T-helper 1 cell treated with Interleukin-12 subunit alpha and Interleukin-12 subunit beta and Interleukin-4 antibody, amounts not matched to agents 30 μg/mL and 1 μg/mL, for 36 hours (primary cell): ENCODE measurements at regions not wholly inside any gene's neighbourhood (a gene's known extent, or its start where the extent isn't known, plus 50 kb on each side); places are given as distances from the start of the nearest gene placed in this dataset.
"Not testable (repeated sequence)": the region's sequence is repeated elsewhere in the genome, so short reads cannot be mapped to it uniquely, and the experiment has no call there.

Experiments used
- H3K27ac Mint-ChIP-seq: one replicate; pipeline ENCODE4 v1.8.0; 2021; ENCODE audit warnings: mild to moderate bottlenecking, mixed read lengths
- H3K27me3 Mint-ChIP-seq: one replicate; pipeline ENCODE4 v1.8.0; 2021; ENCODE audit warnings: low read depth, mixed read lengths
- H3K36me3 Mint-ChIP-seq: one replicate; pipeline ENCODE4 v1.8.0; 2021; ENCODE audit warnings: low read depth, mixed read lengths
- H3K4me1 Mint-ChIP-seq: one replicate; pipeline ENCODE4 v1.8.0; 2021; ENCODE audit warnings: low read depth, mixed read lengths
- H3K4me3 Mint-ChIP-seq: one replicate; pipeline ENCODE4 v1.8.0; 2021; ENCODE audit warnings: mild to moderate bottlenecking, moderate library complexity, mixed read lengths
- H3K9me3 Mint-ChIP-seq: one replicate; pipeline ENCODE4 v1.8.0; 2021; ENCODE audit warnings: mixed read lengths

- Mint-ChIP-seq H3K27ac (no peak overlapping the region), H3K9me3 (no peaks in the 10 kb centered on the region), H3K4me3 (no peak overlapping the region), H3K36me3 (no peaks in the 10 kb centered on the region), H3K27me3 (no peaks in the 10 kb centered on the region), H3K4me1 (no peaks in the 10 kb centered on the region)
These were observed 179.6 kb downstream of the DSC3 start for GRCh38 chr18:30862900-30863299.

GRCh38 chr18:30860741-30861140 lies 181.8 kb downstream of the DSC3 start:
- Mint-ChIP-seq H3K4me1 (no peaks in the 10 kb centered on the region), H3K27ac (no peak overlapping the region), H3K4me3 (no peak overlapping the region), H3K36me3 (no peaks in the 10 kb centered on the region), H3K27me3 (no peaks in the 10 kb centered on the region), H3K9me3 (no peaks in the 10 kb centered on the region)

- no peak overlapping the region for H3K27ac Mint-ChIP-seq
- no peaks in the 10 kb centered on the region for H3K36me3 Mint-ChIP-seq
- no peak overlapping the region for H3K4me3 Mint-ChIP-seq
- no peaks in the 10 kb centered on the region for H3K27me3 Mint-ChIP-seq
- no peaks in the 10 kb centered on the region for H3K4me1 Mint-ChIP-seq
- H3K9me3 Mint-ChIP-seq = no peaks in the 10 kb centered on the region
These were observed 183.5 kb downstream of the DSC3 start for GRCh38 chr18:30859036-30859435.

- Mint-ChIP-seq H3K27me3 (no peaks in the 10 kb centered on the region), H3K4me3 (no peak overlapping the region), H3K4me1 (no peaks in the 10 kb centered on the region), H3K27ac (no peak overlapping the region), H3K36me3 (no peaks in the 10 kb centered on the region), H3K9me3 (no peaks in the 10 kb centered on the region)
These were observed 184.0 kb downstream of the DSC3 start for GRCh38 chr18:30858560-30858959.

- Mint-ChIP-seq H3K36me3 (no peaks in the 10 kb centered on the region), H3K9me3 (no peaks in the 10 kb centered on the region), H3K27me3 (no peaks in the 10 kb centered on the region), H3K4me3 (no peak overlapping the region), H3K4me1 (no peaks in the 10 kb centered on the region), H3K27ac (no peak overlapping the region)
These were observed 186.8 kb downstream of the DSC3 start for GRCh38 chr18:30855762-30856161.

- Mint-ChIP-seq H3K4me1 (no peaks in the 10 kb centered on the region), H3K27ac (no peak overlapping the region), H3K27me3 (no peaks in the 10 kb centered on the region), H3K9me3 (peaks cover 5% of the 10 kb centered on the region), H3K4me3 (no peak overlapping the region), H3K36me3 (no peaks in the 10 kb centered on the region)
These were observed 189.6 kb downstream of the DSC3 start for GRCh38 chr18:30852980-30853379.

- no peak overlapping the region for H3K4me3 Mint-ChIP-seq
- H3K9me3 Mint-ChIP-seq = peaks cover 6% of the 10 kb centered on the region
- H3K4me1 Mint-ChIP-seq = no peaks in the 10 kb centered on the region
- H3K27ac Mint-ChIP-seq = no peak overlapping the region
- H3K36me3 Mint-ChIP-seq = no peaks in the 10 kb centered on the region
- no peaks in the 10 kb centered on the region for H3K27me3 Mint-ChIP-seq
These were observed 190.0 kb downstream of the DSC3 start for GRCh38 chr18:30852541-30852940.

GRCh38 chr18:30839056-30839561 lies 203.4 kb downstream of the DSC3 start:
- not testable (repeated sequence) for H3K36me3 Mint-ChIP-seq, H3K27ac Mint-ChIP-seq, H3K4me1 Mint-ChIP-seq, H3K4me3 Mint-ChIP-seq, H3K27me3 Mint-ChIP-seq
- H3K9me3 Mint-ChIP-seq = peaks cover 27% of the 10 kb centered on the region

GRCh38 chr18:30828700-30829099 lies 213.8 kb downstream of the DSC3 start:
- Mint-ChIP-seq H3K27ac (no peak overlapping the region), H3K9me3 (peaks cover 11% of the 10 kb centered on the region), H3K4me1 (no peaks in the 10 kb centered on the region), H3K4me3 (no peak overlapping the region), H3K27me3 (no peaks in the 10 kb centered on the region), H3K36me3 (no peaks in the 10 kb centered on the region)

- Mint-ChIP-seq H3K27ac (no peak overlapping the region), H3K27me3 (no peaks in the 10 kb centered on the region), H3K9me3 (peaks cover 20% of the 10 kb centered on the region), H3K4me3 (no peak overlapping the region), H3K36me3 (no peaks in the 10 kb centered on the region), H3K4me1 (no peaks in the 10 kb centered on the region)
These were observed 222.9 kb downstream of the DSC3 start for GRCh38 chr18:30819619-30820018.

GRCh38 chr18:30814446-30814845 lies 228.1 kb downstream of the DSC3 start:
- no peaks in the 10 kb centered on the region for H3K27me3 Mint-ChIP-seq
- no peaks in the 10 kb centered on the region for H3K4me1 Mint-ChIP-seq
- H3K9me3 Mint-ChIP-seq = peaks cover 17% of the 10 kb centered on the region
- no peak overlapping the region for H3K27ac Mint-ChIP-seq
- H3K4me3 Mint-ChIP-seq = no peak overlapping the region
- no peaks in the 10 kb centered on the region for H3K36me3 Mint-ChIP-seq

- H3K27ac Mint-ChIP-seq = no peak overlapping the region
- H3K36me3 Mint-ChIP-seq = no peaks in the 10 kb centered on the region
- no peak overlapping the region for H3K4me3 Mint-ChIP-seq
- H3K9me3 Mint-ChIP-seq = peaks cover 11% of the 10 kb centered on the region
- no peaks in the 10 kb centered on the region for H3K4me1 Mint-ChIP-seq
- H3K27me3 Mint-ChIP-seq = no peaks in the 10 kb centered on the region
These were observed 231.0 kb downstream of the DSC3 start for GRCh38 chr18:30811580-30811979.

GRCh38 chr18:30810580-30810979 lies 232.0 kb downstream of the DSC3 start:
- Mint-ChIP-seq H3K27ac (no peak overlapping the region), H3K27me3 (no peaks in the 10 kb centered on the region), H3K4me3 (no peak overlapping the region), H3K9me3 (peaks cover 7% of the 10 kb centered on the region), H3K36me3 (no peaks in the 10 kb centered on the region), H3K4me1 (no peaks in the 10 kb centered on the region)

- no peaks in the 10 kb centered on the region for H3K4me1 Mint-ChIP-seq
These were observed 235.7 kb downstream of the DSC3 start for GRCh38 chr18:30806823-30807222.

GRCh38 chr18:30800800-30801199 lies 241.7 kb downstream of the DSC3 start:
- no peak overlapping the region for H3K4me3 Mint-ChIP-seq

More at GRCh38 chr18:30806823-30807222, 235.7 kb downstream of the DSC3 start:
- H3K27me3 Mint-ChIP-seq = no peaks in the 10 kb centered on the region
- no peak overlapping the region for H3K27ac Mint-ChIP-seq
- H3K9me3 Mint-ChIP-seq = peaks cover 8% of the 10 kb centered on the region
- H3K36me3 Mint-ChIP-seq = no peaks in the 10 kb centered on the region
- no peak overlapping the region for H3K4me3 Mint-ChIP-seq

GRCh38 chr18:30792051-30792450 lies 250.5 kb downstream of the DSC3 start:
- H3K4me3 Mint-ChIP-seq = no peak overlapping the region
- H3K36me3 Mint-ChIP-seq = no peaks in the 10 kb centered on the region
- H3K4me1 Mint-ChIP-seq = no peaks in the 10 kb centered on the region
- H3K27ac Mint-ChIP-seq = no peak overlapping the region
- H3K27me3 Mint-ChIP-seq = no peaks in the 10 kb centered on the region
- peaks cover 38% of the 10 kb centered on the region for H3K9me3 Mint-ChIP-seq

More at GRCh38 chr18:30800800-30801199, 241.7 kb downstream of the DSC3 start:
- Mint-ChIP-seq H3K36me3 (no peaks in the 10 kb centered on the region), H3K27ac (no peak overlapping the region), H3K9me3 (peaks cover 6% of the 10 kb centered on the region), H3K4me1 (no peaks in the 10 kb centered on the region), H3K27me3 (no peaks in the 10 kb centered on the region)
